AG04449 (cell line): ENCODE measurements at regions not wholly inside any gene's neighbourhood (a gene's known extent, or its start where the extent isn't known, plus 50 kb on each side); places are given as distances from the start of the nearest gene placed in this dataset.

Experiments used
- CTCF ChIA-PET: fragments of 350-600 bp; formaldehyde crosslinking; extraction: SDS; loops from one replicate; lab custom pipeline; 2021; ENCODE audit warnings: antibody characterized with exemption; lab: Yijun Ruan, JAX
- POLR2A ChIA-PET: fragments of 400-600, 350-600 bp; formaldehyde crosslinking; extraction: SDS; loops from one replicate; lab custom pipeline; 2020; ENCODE audit warnings: antibody characterized with exemption, inconsistent platforms; lab: Yijun Ruan, JAX
- DNase-seq: peaks from one replicate; pipeline ENCODE4 v3.0.0-alpha.2; 2010; ENCODE audit warnings: low read depth, low spot score
- H3K4me3 ChIP-seq: 2 replicates; pipeline ENCODE4 v1.5.1; 2011; ENCODE audit warnings: low read depth, mild to moderate bottlenecking, control low read depth, low read length
- TF ChIP-seq, protein P1 (sequence below): IDR thresholded peaks from one replicate; pipeline ENCODE4 v1.5.1; 2011; ENCODE audit warnings: mild to moderate bottlenecking, moderate library complexity, low read length, control low read depth, inconsistent platforms; ENCODE audit not compliant: insufficient read depth; ENCODE audit errors: missing control alignments

DNA sequence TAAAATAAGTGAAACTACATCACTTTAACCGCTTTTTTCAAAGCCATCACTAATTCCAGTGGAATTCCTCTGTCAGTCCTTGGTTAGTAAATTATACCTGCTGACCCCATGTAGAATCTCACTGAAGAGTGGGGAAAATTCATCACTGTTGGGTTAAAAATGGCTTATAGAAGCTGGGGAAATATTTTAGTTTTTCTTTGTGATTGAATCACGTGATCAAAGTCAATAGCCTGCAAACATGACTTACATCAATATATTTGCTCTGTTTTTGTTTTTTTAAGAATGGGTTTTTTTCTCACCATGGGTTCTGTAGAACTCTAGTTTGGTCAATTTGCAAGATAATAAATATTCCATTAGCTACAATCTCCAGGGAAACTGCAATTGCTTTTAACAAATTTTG lies 445.2 kb upstream of the FAM47C start:
- TF ChIP-seq, protein P1, sequence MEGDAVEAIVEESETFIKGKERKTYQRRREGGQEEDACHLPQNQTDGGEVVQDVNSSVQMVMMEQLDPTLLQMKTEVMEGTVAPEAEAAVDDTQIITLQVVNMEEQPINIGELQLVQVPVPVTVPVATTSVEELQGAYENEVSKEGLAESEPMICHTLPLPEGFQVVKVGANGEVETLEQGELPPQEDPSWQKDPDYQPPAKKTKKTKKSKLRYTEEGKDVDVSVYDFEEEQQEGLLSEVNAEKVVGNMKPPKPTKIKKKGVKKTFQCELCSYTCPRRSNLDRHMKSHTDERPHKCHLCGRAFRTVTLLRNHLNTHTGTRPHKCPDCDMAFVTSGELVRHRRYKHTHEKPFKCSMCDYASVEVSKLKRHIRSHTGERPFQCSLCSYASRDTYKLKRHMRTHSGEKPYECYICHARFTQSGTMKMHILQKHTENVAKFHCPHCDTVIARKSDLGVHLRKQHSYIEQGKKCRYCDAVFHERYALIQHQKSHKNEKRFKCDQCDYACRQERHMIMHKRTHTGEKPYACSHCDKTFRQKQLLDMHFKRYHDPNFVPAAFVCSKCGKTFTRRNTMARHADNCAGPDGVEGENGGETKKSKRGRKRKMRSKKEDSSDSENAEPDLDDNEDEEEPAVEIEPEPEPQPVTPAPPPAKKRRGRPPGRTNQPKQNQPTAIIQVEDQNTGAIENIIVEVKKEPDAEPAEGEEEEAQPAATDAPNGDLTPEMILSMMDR, result no peak
- no peak for DNase-seq
- H3K4me3 ChIP-seq, result no peak overlapping the region
- ChIA-PET CTCF (no interaction called here), POLR2A (no interaction called here)

DNA sequence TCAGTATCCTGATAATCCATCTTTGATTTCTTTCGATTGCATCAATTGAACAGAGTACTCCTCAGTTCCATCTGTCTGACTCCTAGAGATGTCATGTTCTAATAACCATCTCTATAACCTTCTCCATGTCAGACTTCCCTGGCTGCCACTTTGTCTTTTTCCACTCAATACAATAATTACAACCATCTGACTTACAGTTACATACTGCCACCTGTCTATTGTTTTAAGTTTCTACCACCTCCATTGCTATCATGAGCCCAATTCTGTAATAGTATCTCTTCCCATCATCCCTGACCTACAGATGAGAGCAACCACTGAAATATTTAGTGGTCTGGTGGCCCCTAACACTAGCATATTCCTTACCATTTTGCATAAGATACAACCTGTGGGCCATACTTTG lies 439.2 kb upstream of the FAM47C start:
- ChIA-PET POLR2A (no interaction called here), CTCF (no interaction called here)
- DNase-seq, result no peak
- TF ChIP-seq, protein P1, result no peak
- no peak overlapping the region for H3K4me3 ChIP-seq

DNA sequence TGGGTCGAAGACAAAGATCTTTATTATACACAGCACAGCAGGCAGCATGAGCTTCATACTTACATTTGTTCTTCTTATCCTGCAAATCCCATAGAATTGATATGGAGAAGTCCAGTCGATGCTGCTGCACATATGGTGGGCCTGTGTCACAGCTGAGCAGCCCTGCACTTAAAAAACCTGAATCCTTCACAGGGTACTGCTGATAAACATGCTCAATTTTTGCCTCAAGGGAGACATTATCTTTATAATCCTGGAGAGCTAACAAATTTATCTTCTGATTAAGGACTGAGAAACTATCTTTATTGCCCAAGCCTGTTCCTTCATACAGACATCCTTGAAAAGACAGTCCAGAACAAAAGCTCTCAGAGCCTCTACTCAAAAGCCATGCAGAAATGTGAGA lies 434.4 kb upstream of the FAM47C start:
- no peak overlapping the region for H3K4me3 ChIP-seq
- ChIA-PET CTCF (no interaction called here), POLR2A (no interaction called here)
- TF ChIP-seq, protein P1, result no peak
- no peak for DNase-seq

DNA sequence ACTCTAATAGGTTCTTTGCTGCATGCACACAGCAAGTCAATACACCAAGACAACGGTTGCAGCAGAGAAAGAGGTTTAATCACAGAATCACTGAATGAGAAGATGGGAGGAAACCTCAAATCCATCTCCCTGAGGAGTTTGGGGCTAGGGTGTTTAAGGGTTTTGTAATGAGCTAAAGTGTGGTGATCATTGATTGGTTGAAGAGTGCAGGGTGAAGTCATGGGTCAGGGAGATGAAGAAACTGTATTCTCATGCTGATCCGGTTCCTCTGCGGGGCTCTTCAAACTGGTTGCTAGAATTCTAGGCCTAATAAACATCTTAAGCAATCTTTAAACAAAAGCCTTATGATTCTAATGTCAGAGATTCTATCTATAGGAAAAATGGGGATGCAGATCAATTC lies 432.5 kb upstream of the FAM47C start:
- TF ChIP-seq, protein P1, result no peak
- POLR2A ChIA-PET, result no interaction called here

DNA sequence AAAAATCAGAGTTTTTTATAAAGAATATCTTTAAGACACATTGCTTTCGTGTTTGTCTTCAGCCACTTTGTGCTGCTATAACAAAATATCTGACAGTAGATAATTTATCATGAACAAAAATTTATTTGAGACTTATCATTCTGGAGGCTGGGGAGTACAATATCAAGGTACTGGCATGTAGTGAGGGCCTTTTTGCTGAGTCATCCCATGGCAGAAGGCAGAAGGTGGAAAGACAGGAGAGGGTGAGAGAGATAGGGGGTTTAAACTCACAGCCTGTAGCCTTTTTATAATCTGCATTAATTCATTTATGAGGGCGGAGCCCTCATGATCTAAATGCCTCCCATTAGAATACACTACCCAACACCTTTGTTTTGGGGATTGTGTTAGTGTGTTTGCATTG lies 431.2 kb upstream of the FAM47C start:
- TF ChIP-seq, protein P1, result no peak
- no peak overlapping the region for H3K4me3 ChIP-seq
- POLR2A ChIA-PET, result no interaction called here
- no peak for DNase-seq
- CTCF ChIA-PET, result no interaction called here

More for the DNA sequence above, 432.5 kb upstream of the FAM47C start:
- H3K4me3 ChIP-seq, result no peak overlapping the region
- CTCF ChIA-PET, result no interaction called here
- DNase-seq, result no peak

DNA sequence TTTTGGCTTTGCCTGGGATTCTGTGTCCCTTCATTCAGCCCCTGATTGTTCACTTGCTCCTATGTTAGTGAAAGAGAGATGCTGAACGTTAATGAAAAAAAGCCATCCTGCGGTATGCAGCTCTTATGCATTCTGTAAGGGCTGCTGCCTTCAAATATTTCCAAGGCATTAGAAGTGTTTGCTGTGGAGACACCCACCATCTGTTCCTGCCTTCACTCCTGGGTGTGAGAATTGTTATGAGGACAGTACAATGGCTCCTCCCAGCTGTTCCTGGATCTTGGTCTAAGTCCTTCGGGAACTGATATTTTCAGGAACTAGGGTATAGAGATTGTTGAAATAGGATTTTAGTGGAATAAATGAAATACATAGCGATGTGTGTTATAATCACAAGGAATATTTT lies 427.1 kb upstream of the FAM47C start:
- ChIA-PET CTCF (no interaction called here), POLR2A (no interaction called here)

More for the DNA sequence above, 427.1 kb upstream of the FAM47C start:
- TF ChIP-seq, protein P1, result no peak
- no peak for DNase-seq
- H3K4me3 ChIP-seq, result no peak overlapping the region
